ENCODE measurements at regions not wholly inside any gene's neighbourhood (a gene's known extent, or its start where the extent isn't known, plus 50 kb on each side); places are given as distances from the start of the nearest gene placed in this dataset.

- TF ChIP-seq EZH2 (IDR thresholded peaks at IDR 0.05; ENCODE audit: low read length, unreplicated experiment): no peak
- TF ChIP-seq CTCF (conservative IDR thresholded peaks at IDR 0.05; ENCODE audit: low read depth, low read length): no peak
These were observed 170.4 kb upstream of the FN1 start for GRCh38 chr2:215606219-215606618.
